Gastroesophageal sphincter (tissue), 4 donors: ENCODE measurements at regions not wholly inside any gene's neighbourhood (a gene's known extent, or its start where the extent isn't known, plus 50 kb on each side); places are given as distances from the start of the nearest gene placed in this dataset.

Source experiments
- ATAC-seq: fragments of 150-250 bp; one replicate; pipeline ENCODE4 v1.9.1; 2016; ENCODE audit warnings: mild to moderate bottlenecking, moderate library complexity
- H3K27ac ChIP-seq, 4 donors: fragments of 200-600 bp; sonication (generic) in 3 of 4; 1 replicate in 3 of 4; 2 replicates in 1 of 4; pipeline ENCODE4 v1.5.1; 2016 to 2019
- H3K27me3 ChIP-seq: fragments of 200-600 bp; sonication (generic); one replicate; pipeline ENCODE4 v1.5.1; 2019
- H3K36me3 ChIP-seq, 2 donors: fragments of 200-600 bp; sonication (generic); one replicate each; pipeline ENCODE4 v1.5.1; 2019; ENCODE audit warnings: control low read depth in 1 of 2
- H3K4me1 ChIP-seq, 3 donors: fragments of 200-600 bp; sonication (generic); 1 replicate in 2 of 3; 2 replicates in 1 of 3; pipeline ENCODE4 v1.5.1; 2016 to 2019; ENCODE audit warnings: control low read depth in 2 of 3
- H3K4me3 ChIP-seq, 2 donors: fragments of 200-600 bp; sonication (generic); one replicate each; pipeline ENCODE4 v1.5.1; 2019; ENCODE audit warnings: mild to moderate bottlenecking in 1 of 2, moderate library complexity in 1 of 2
- H3K9me3 ChIP-seq, 3 donors: fragments of 200-600 bp; sonication (generic); one replicate each; pipeline ENCODE4 v1.5.1; 2017 to 2019; ENCODE audit warnings: control low read depth in 2 of 3
- EP300 ChIP-seq: sonication (generic); formaldehyde crosslinking; IDR thresholded peaks from one replicate; pipeline ENCODE4 v1.6.1; 2017; ENCODE audit warnings: antibody characterized with exemption, mild to moderate bottlenecking
- POLR2A ChIP-seq, 2 donors: fragments of 450-650 bp; IDR thresholded peaks; one replicate each; pipeline ENCODE4 v1.6.1; 2017; ENCODE audit warnings: antibody characterized with exemption in 2 of 2, mild to moderate bottlenecking in 2 of 2, moderate library complexity in 1 of 2
- POLR2AphosphoS5 ChIP-seq: sonication (generic); formaldehyde crosslinking; IDR thresholded peaks from one replicate; pipeline ENCODE4 v1.6.1; 2017; ENCODE audit warnings: antibody characterized with exemption
- WGBS, 2 donors: methylation state at CpG; one replicate each; pipeline ENCODE4 v1.1.5; 2018; ENCODE audit warnings: low coverage in 1 of 2; 5-methylcytosine and 5-hydroxymethylcytosine counted together
- TF ChIP-seq, protein P1 (sequence below), 4 experiments: fragments of 200-600 bp in 2 of 4; fragments of 450-650 bp in 2 of 4; sonication (generic) in 1 of 4; IDR thresholded peaks; one replicate each; pipeline ENCODE4 v1.5.1; 2017 to 2019; ENCODE audit warnings: antibody characterized with exemption in 4 of 4, mild to moderate bottlenecking in 2 of 4, moderate library complexity in 2 of 4

DNA sequence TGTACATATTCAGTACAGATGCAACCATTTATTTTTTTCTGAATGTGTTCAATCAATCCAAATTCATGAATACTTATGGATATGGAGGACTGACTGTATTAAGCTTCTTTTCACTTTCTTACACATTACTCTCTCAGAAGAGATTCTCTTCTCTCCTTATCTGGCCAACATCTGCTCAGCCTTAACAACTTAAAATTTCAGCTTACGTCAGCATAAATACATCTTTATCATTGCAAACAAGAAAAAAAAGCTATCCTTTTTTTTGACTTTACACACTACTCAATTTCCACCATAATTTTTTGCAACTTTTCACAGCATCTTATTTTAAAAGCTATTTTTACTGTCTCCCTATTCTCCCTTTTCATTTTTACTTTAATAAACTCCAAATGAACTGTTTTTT lies 80.9 kb upstream of the POT1 start:
- no peaks in the 10 kb centered on the region for H3K4me1 ChIP-seq
- 75 to 95% methylated on average over 1 of the region's 1 CpG for WGBS, 2 donors
- no peaks in the 10 kb centered on the region for H3K36me3 ChIP-seq
- no peaks in the 10 kb centered on the region for H3K27me3 ChIP-seq
- H3K9me3 ChIP-seq = no peaks in the 10 kb centered on the region
- no peak for ATAC-seq
- H3K27ac ChIP-seq = no peak overlapping the region
- no peak overlapping the region for H3K4me3 ChIP-seq
- TF ChIP-seq EP300 (no peak), POLR2AphosphoS5 (no peak), POLR2A (IDR thresholded peaks at IDR 0.05) (no peak)
- TF ChIP-seq, protein P1, sequence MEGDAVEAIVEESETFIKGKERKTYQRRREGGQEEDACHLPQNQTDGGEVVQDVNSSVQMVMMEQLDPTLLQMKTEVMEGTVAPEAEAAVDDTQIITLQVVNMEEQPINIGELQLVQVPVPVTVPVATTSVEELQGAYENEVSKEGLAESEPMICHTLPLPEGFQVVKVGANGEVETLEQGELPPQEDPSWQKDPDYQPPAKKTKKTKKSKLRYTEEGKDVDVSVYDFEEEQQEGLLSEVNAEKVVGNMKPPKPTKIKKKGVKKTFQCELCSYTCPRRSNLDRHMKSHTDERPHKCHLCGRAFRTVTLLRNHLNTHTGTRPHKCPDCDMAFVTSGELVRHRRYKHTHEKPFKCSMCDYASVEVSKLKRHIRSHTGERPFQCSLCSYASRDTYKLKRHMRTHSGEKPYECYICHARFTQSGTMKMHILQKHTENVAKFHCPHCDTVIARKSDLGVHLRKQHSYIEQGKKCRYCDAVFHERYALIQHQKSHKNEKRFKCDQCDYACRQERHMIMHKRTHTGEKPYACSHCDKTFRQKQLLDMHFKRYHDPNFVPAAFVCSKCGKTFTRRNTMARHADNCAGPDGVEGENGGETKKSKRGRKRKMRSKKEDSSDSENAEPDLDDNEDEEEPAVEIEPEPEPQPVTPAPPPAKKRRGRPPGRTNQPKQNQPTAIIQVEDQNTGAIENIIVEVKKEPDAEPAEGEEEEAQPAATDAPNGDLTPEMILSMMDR (IDR thresholded peaks at IDR 0.05) = no peak

DNA sequence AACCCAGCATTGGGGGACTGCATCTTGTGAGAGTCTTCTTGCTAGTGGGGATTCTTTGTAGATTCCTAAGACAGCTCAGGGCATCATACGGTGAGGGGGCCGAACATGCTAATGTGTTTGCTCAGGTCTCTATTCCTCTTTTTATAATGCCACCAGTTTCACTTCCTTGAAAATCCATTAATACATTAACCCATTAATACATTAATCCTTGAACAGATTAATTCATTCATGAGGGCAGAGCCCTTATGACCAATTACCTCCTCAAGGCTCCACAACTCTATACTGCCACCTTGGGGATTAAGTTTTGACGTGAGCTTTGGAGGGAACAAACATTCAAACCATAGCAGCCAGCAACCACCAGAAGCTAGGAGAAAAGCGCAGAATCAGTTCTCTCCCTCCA lies 67.2 kb upstream of the POT1 start:
- TF ChIP-seq POLR2AphosphoS5 (no peak), POLR2A (IDR thresholded peaks at IDR 0.05) (no peak), EP300 (no peak)
- TF ChIP-seq, protein P1 (IDR thresholded peaks at IDR 0.05) = no peak
- WGBS, 2 donors = 79 to 80% methylated on average over 4 of the region's 4 CpGs
- no peak for ATAC-seq
- Histone ChIP-seq H3K4me3 (no peak overlapping the region), H3K4me1 (no peaks in the 10 kb centered on the region), H3K27me3 (no peaks in the 10 kb centered on the region), H3K9me3 (no peaks in the 10 kb centered on the region), H3K36me3 (no peaks in the 10 kb centered on the region), H3K27ac (no peak overlapping the region)

DNA sequence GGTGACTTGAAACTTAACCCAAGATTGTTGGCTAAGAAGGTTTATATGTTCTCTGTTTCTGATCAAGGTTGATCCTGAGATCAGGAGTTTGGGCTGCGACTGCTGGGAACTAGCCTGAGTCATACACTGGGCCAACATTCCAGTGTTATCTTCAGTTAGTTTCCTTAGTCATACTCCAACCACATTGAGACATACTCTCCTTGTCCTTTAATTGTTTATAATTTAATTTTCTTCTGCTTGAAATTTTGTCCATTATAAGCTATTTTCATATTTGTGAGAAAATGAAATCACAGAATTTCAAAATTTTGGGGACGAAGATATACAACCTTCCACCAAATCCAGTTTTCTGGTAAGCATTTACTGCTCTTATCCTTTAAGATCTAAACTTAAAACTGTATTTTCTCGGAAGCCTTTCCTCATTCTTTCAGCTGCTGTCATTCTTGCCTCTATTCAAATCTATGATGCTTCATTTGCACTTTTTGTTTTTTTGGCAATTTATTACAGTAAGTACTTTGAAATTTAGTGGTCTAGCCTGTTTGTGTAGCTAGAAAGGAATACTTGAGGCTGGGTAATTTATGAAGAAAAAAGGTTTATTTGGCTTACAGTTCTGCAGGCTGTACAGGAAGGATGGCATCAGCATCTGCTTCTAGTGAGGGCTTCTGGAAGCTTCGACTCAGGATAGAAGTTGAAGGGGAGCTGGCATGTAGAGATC lies 63.4 kb upstream of the POT1 start:
- no peak overlapping the region for H3K27ac ChIP-seq
- no peak for ATAC-seq

DNA sequence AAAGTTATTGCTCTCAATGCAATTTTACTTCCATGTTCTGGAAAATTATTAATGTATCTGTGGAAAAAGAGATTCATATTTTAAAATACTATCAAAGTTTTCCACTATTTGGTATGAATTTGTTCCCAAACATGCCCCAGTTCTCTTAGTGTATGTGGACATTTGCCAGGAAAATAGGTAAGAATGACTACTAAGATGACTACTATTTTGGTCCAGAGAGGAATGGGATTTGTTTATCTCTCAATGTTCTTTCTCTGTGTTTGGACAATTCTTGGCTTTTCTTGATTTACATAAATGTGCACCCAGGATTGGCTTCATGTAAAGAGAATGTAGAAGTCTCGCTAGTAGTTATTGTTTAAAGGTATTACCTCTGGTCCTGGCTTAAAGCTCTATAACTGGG lies 60.3 kb upstream of the POT1 start:
- Histone ChIP-seq H3K27me3 (no peaks in the 10 kb centered on the region), H3K4me1 (no peaks in the 10 kb centered on the region), H3K4me3 (no peak overlapping the region), H3K36me3 (no peaks in the 10 kb centered on the region), H3K27ac (no peak overlapping the region), H3K9me3 (no peaks in the 10 kb centered on the region)
- ATAC-seq = no peak
- 27 to 88% methylated on average over 1 of the region's 1 CpG for WGBS, 2 donors
- TF ChIP-seq POLR2AphosphoS5 (no peak), EP300 (no peak), POLR2A (IDR thresholded peaks at IDR 0.05) (no peak)
- TF ChIP-seq, protein P1 (IDR thresholded peaks at IDR 0.05) = no peak

More for the DNA sequence above, 63.4 kb upstream of the POT1 start:
- Histone ChIP-seq H3K4me1 (no peaks in the 10 kb centered on the region), H3K4me3 (no peak overlapping the region), H3K36me3 (no peaks in the 10 kb centered on the region), H3K9me3 (no peaks in the 10 kb centered on the region), H3K27me3 (no peaks in the 10 kb centered on the region)
- WGBS, 2 donors = 59 to 83% methylated on average over 3 to 4 of the region's 4 CpGs
- no peak for TF ChIP-seq POLR2A (IDR thresholded peaks at IDR 0.05)
- TF ChIP-seq EP300 = no peak
- no peak for TF ChIP-seq POLR2AphosphoS5
- TF ChIP-seq, protein P1 (IDR thresholded peaks at IDR 0.05) = no peak
